WTC11 (cell line): ENCODE measurements at regions not wholly inside any gene's neighbourhood (a gene's known extent, or its start where the extent isn't known, plus 50 kb on each side); places are given as distances from the start of the nearest gene placed in this dataset.

Experiments
- CTCF ChIP-seq: fragments of 200-600 bp; IDR thresholded peaks from 2 replicates; pipeline ENCODE4 v1.8.0; 2022; ENCODE audit warnings: antibody characterized with exemption
- FOXJ3 ChIP-seq: sonication (generic); formaldehyde crosslinking; IDR thresholded peaks from 2 replicates; pipeline ENCODE4 v1.9.0; 2021; ENCODE audit warnings: missing genetic modification reagents, mild to moderate bottlenecking, borderline replicate concordance
- ZBTB21 ChIP-seq: sonication (generic); formaldehyde crosslinking; IDR thresholded peaks from 2 replicates; pipeline ENCODE4 v1.8.1; 2023; ENCODE audit warnings: mild to moderate bottlenecking, missing genetic modification reagents, borderline replicate concordance

GRCh38 chr10:9219860-9220259 is 1165.4 kb downstream of the GATA3 start:
- TF ChIP-seq ZBTB21 (CRISPR knock-in tag) (no peak), FOXJ3 (no peak), CTCF (no peak)
